GM12891 (cell line): ENCODE measurements at regions not wholly inside any gene's neighbourhood (a gene's known extent, or its start where the extent isn't known, plus 50 kb on each side); places are given as distances from the start of the nearest gene placed in this dataset.

Source experiments
- POLR2A ChIP-seq: IDR thresholded peaks from 2 replicates; pipeline ENCODE4 v1.6.1; 2011; ENCODE audit warnings: low read depth, low read length, control low read depth
- TAF1 ChIP-seq: IDR thresholded peaks from 2 replicates; pipeline ENCODE4 v1.6.1; 2011; ENCODE audit warnings: low read depth, low read length, control low read depth

DNA sequence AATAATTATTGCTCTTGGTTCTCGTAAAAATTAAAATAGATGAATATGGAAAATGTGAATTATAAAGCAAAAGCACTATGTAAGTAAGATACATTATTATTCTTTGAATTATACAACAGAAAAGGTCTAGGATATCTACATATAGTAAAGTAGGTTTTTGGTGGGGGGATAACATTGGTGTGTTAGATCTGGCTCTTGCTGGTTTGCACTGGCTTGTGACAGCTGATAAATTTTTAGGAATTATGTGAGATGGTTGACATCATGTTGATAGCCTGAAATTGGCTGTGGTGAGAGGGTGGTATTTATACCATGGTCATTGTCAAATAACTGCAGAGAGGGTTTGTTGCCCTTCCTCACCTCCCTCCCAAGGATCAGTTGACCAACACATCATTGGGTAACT lies 50.7 kb upstream of the BTG1 start:
- no peak for TF ChIP-seq POLR2A
- TF ChIP-seq TAF1 = no peak
